Activated naive CD8-positive, alpha-beta T cell (primary cell): ENCODE measurements at regions not wholly inside any gene's neighbourhood (a gene's known extent, or its start where the extent isn't known, plus 50 kb on each side); places are given as distances from the start of the nearest gene placed in this dataset.
"Not testable (repeated sequence)": the region's sequence is repeated elsewhere in the genome, so short reads cannot be mapped to it uniquely, and the experiment has no call there.

ENCODE experiments used
- H3K27ac Mint-ChIP-seq: one replicate; pipeline ENCODE4 v1.8.0; 2021; ENCODE audit warnings: mixed read lengths
- H3K27me3 Mint-ChIP-seq: one replicate; pipeline ENCODE4 v1.8.0; 2021; ENCODE audit warnings: mixed read lengths
- H3K36me3 Mint-ChIP-seq: one replicate; pipeline ENCODE4 v1.8.0; 2021; ENCODE audit warnings: mixed read lengths
- H3K4me1 Mint-ChIP-seq: one replicate; pipeline ENCODE4 v1.8.0; 2021; ENCODE audit warnings: low read depth, mixed read lengths
- H3K4me3 Mint-ChIP-seq: one replicate; pipeline ENCODE4 v1.8.0; 2021; ENCODE audit warnings: mild to moderate bottlenecking, mixed read lengths
- H3K9me3 Mint-ChIP-seq: one replicate; pipeline ENCODE4 v1.8.0; 2021; ENCODE audit warnings: low read depth, mixed read lengths

GRCh38 chr6:150491131-150491810 is 108.4 kb upstream of the PLEKHG1 start:
- H3K9me3 Mint-ChIP-seq = peaks cover 4% of the 10 kb centered on the region
- no peaks in the 10 kb centered on the region for H3K36me3 Mint-ChIP-seq
- H3K27me3 Mint-ChIP-seq = no peaks in the 10 kb centered on the region
- no peak overlapping the region for H3K4me3 Mint-ChIP-seq
- peak overlapping the region; percentile 1 for H3K27ac Mint-ChIP-seq
- H3K4me1 Mint-ChIP-seq = peaks cover 8% of the 10 kb centered on the region

DNA sequence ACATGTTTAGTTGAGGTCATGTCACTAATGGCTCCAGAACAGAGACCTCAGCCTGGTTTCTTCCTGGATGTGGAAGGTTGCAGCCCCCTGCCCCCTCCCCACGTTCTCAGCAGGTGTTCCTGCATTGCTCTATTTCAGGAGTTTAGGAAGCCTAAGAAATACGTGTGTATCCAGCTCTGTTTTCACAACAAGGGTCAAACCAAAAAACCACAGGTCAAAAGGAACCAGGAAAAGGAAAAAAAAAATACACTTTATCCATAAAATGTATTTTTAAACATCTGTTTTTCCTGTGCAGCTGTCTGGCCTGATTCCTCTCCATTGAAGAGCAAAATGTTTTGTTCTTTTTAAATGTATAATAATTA is 107.9 kb upstream of the PLEKHG1 start:
- peaks cover 8% of the 10 kb centered on the region for H3K4me1 Mint-ChIP-seq
- peaks cover 4% of the 10 kb centered on the region for H3K9me3 Mint-ChIP-seq
- no peak overlapping the region for H3K4me3 Mint-ChIP-seq
- no peak overlapping the region for H3K27ac Mint-ChIP-seq
- H3K36me3 Mint-ChIP-seq = no peaks in the 10 kb centered on the region
- H3K27me3 Mint-ChIP-seq = no peaks in the 10 kb centered on the region

GRCh38 chr6:150492507-150492906 is 107.2 kb upstream of the PLEKHG1 start:
- no peak overlapping the region for H3K27ac Mint-ChIP-seq
- no peak overlapping the region for H3K4me3 Mint-ChIP-seq
- no peaks in the 10 kb centered on the region for H3K36me3 Mint-ChIP-seq
- no peaks in the 10 kb centered on the region for H3K27me3 Mint-ChIP-seq
- H3K4me1 Mint-ChIP-seq = peaks cover 8% of the 10 kb centered on the region
- H3K9me3 Mint-ChIP-seq = peaks cover 4% of the 10 kb centered on the region

DNA sequence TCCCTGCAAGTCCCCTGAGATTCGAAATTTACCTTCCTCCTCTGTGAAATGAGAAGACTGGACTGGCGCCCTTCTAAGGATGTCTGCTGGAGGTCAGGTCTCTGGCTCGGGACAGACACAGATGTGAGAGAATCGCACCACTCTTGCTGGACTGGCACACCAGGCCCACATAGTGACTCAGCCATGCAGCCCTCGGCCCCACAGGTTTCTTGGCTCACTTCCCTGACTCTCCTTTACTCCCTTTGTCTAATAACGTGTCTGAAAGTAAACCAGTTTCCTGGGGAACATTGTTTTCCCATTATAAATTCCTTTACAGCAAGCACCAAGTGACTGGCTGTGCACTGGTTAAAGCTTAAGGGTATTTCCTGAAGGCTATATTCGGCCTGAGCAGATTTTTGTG is 106.7 kb upstream of the PLEKHG1 start:
- no peaks in the 10 kb centered on the region for H3K36me3 Mint-ChIP-seq
- H3K27me3 Mint-ChIP-seq = no peaks in the 10 kb centered on the region
- H3K4me1 Mint-ChIP-seq = peaks cover 8% of the 10 kb centered on the region
- no peak overlapping the region for H3K27ac Mint-ChIP-seq
- no peak overlapping the region for H3K4me3 Mint-ChIP-seq
- peaks cover 4% of the 10 kb centered on the region for H3K9me3 Mint-ChIP-seq

DNA sequence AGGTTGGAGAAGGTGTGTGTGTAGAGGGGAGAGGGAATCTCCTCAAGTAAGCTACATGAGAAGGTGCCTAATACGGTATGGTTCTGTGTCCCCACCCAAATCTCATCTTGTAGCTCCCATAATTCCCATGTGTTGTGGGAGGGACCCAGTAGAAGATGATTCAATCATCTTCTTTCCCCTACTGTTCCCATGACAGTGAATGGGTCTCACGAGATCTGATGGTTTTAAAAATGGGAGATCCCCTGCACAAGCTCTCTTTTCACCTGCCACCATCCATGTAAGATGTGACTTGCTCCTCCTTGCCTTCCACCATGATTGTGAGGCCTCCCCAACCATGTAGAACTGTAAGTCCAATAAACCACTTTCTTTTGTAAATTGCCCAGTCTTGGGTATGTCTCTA is 106.1 kb upstream of the PLEKHG1 start:
- not testable (repeated sequence) for H3K27ac Mint-ChIP-seq, H3K9me3 Mint-ChIP-seq, H3K4me1 Mint-ChIP-seq, H3K36me3 Mint-ChIP-seq, H3K27me3 Mint-ChIP-seq, H3K4me3 Mint-ChIP-seq

- Mint-ChIP-seq H3K27me3 (no peaks in the 10 kb centered on the region), H3K36me3 (no peaks in the 10 kb centered on the region)
Measured at GRCh38 chr6:150494241-150494640, 105.4 kb upstream of the PLEKHG1 start.

GRCh38 chr6:150495126-150495525 is 104.6 kb upstream of the PLEKHG1 start:
- Mint-ChIP-seq H3K27me3 (no peaks in the 10 kb centered on the region), H3K27ac (no peak overlapping the region), H3K4me3 (no peak overlapping the region), H3K4me1 (peaks cover 8% of the 10 kb centered on the region), H3K36me3 (no peaks in the 10 kb centered on the region), H3K9me3 (peaks cover 4% of the 10 kb centered on the region)

More at GRCh38 chr6:150494241-150494640, 105.4 kb upstream of the PLEKHG1 start:
- H3K9me3 Mint-ChIP-seq = peaks cover 4% of the 10 kb centered on the region
- peaks cover 8% of the 10 kb centered on the region for H3K4me1 Mint-ChIP-seq
- no peak overlapping the region for H3K27ac Mint-ChIP-seq
- no peak overlapping the region for H3K4me3 Mint-ChIP-seq

- Mint-ChIP-seq H3K4me1 (peaks cover 1% of the 10 kb centered on the region), H3K36me3 (no peaks in the 10 kb centered on the region), H3K27ac (no peak overlapping the region), H3K9me3 (peaks cover 4% of the 10 kb centered on the region), H3K4me3 (no peak overlapping the region), H3K27me3 (peaks cover 2% of the 10 kb centered on the region)
Measured at GRCh38 chr6:150496629-150497028, 103.1 kb upstream of the PLEKHG1 start.

GRCh38 chr6:150499882-150500312 is 99.8 kb upstream of the PLEKHG1 start:
- no peaks in the 10 kb centered on the region for H3K9me3 Mint-ChIP-seq
- H3K27me3 Mint-ChIP-seq = peaks cover 7% of the 10 kb centered on the region
- H3K36me3 Mint-ChIP-seq = no peaks in the 10 kb centered on the region
- no peak overlapping the region for H3K4me3 Mint-ChIP-seq
- no peak overlapping the region for H3K27ac Mint-ChIP-seq
- H3K4me1 Mint-ChIP-seq = no peaks in the 10 kb centered on the region

GRCh38 chr6:150500568-150500967 is 99.1 kb upstream of the PLEKHG1 start:
- H3K27ac Mint-ChIP-seq, H3K36me3 Mint-ChIP-seq: not testable (repeated sequence)

DNA sequence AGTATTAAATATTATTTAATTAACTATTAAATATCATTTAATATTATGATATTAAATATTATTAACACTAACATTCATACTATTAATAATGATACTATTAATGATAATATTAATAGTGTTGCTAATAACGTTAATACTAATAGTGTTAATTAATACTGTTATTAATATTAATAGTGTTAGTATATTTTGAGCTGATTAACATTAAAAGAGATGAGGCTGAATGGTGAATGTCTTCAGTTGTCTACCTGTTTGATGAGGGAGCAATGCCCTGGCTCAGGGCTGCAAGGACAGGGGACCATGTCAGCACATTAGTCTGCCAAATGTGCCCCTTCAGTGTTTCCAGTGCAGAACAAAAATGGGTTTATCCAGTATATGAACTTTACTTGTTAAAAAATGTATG is 96.6 kb upstream of the PLEKHG1 start:
- Mint-ChIP-seq H3K4me1 (no peaks in the 10 kb centered on the region), H3K36me3 (no peaks in the 10 kb centered on the region), H3K27me3 (peaks cover 11% of the 10 kb centered on the region), H3K4me3 (no peak overlapping the region), H3K9me3 (no peaks in the 10 kb centered on the region), H3K27ac (no peak overlapping the region)

More at GRCh38 chr6:150500568-150500967, 99.1 kb upstream of the PLEKHG1 start:
- not testable (repeated sequence) for H3K27me3 Mint-ChIP-seq, H3K9me3 Mint-ChIP-seq, H3K4me3 Mint-ChIP-seq, H3K4me1 Mint-ChIP-seq

GRCh38 chr6:150503586-150504339 is 95.9 kb upstream of the PLEKHG1 start:
- no peak overlapping the region for H3K4me3 Mint-ChIP-seq
- H3K4me1 Mint-ChIP-seq = no peaks in the 10 kb centered on the region
- no peaks in the 10 kb centered on the region for H3K36me3 Mint-ChIP-seq
- peaks cover 3% of the 10 kb centered on the region for H3K9me3 Mint-ChIP-seq
- peaks cover 11% of the 10 kb centered on the region for H3K27me3 Mint-ChIP-seq
- H3K27ac Mint-ChIP-seq = no peak overlapping the region

GRCh38 chr6:150507361-150507760 is 92.3 kb upstream of the PLEKHG1 start:
- not testable (repeated sequence) for H3K4me1 Mint-ChIP-seq, H3K27ac Mint-ChIP-seq, H3K4me3 Mint-ChIP-seq, H3K9me3 Mint-ChIP-seq, H3K36me3 Mint-ChIP-seq
- peaks cover 10% of the 10 kb centered on the region for H3K27me3 Mint-ChIP-seq

DNA sequence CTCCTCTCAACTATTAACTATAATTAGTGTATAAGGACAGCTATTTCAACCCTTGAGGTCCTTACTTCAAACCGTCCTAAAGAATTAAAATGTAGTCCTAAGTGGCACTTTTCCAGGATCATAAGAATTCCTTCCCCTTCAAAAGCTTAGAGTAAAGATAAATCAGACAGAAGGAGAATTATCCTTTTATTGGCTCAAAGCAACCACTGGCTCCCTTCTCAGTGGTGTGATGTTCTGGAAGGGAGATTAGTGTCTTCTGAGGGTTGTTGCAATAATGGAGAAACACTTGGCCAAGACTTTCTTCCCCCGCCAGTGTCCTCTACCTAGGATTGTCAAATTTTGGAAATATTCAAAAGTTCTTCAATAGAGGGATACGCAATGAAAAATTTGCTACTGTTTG is 89.1 kb upstream of the PLEKHG1 start:
- no peak overlapping the region for H3K4me3 Mint-ChIP-seq
- peaks cover 3% of the 10 kb centered on the region for H3K27me3 Mint-ChIP-seq
- peaks cover 3% of the 10 kb centered on the region for H3K9me3 Mint-ChIP-seq
- H3K27ac Mint-ChIP-seq = no peak overlapping the region
- H3K36me3 Mint-ChIP-seq = no peaks in the 10 kb centered on the region
- H3K4me1 Mint-ChIP-seq = no peaks in the 10 kb centered on the region

GRCh38 chr6:150511313-150511712 is 88.4 kb upstream of the PLEKHG1 start:
- Mint-ChIP-seq H3K9me3 (peaks cover 3% of the 10 kb centered on the region), H3K4me3 (no peak overlapping the region), H3K27me3 (peaks cover 1% of the 10 kb centered on the region), H3K4me1 (no peaks in the 10 kb centered on the region), H3K27ac (no peak overlapping the region), H3K36me3 (no peaks in the 10 kb centered on the region)
